Activated CD4-positive, alpha-beta T cell treated with anti-CD3 and anti-CD28 coated beads, Interleukin-2, Interleukin-6, amounts not matched to agents 100 ng/mL and 50 ng/mL, durations not matched to agents 16 hours and 8 hours (primary cell): ENCODE measurements at regions not wholly inside any gene's neighbourhood (a gene's known extent, or its start where the extent isn't known, plus 50 kb on each side); places are given as distances from the start of the nearest gene placed in this dataset.

Experiments
- DNase-seq: peaks from one replicate; pipeline ENCODE4 v3.0.0-alpha.2; 2020

GRCh38 chr1:218835609-218836008, 338.1 kb upstream of the LYPLAL1 start:
- no peak for DNase-seq

DNA sequence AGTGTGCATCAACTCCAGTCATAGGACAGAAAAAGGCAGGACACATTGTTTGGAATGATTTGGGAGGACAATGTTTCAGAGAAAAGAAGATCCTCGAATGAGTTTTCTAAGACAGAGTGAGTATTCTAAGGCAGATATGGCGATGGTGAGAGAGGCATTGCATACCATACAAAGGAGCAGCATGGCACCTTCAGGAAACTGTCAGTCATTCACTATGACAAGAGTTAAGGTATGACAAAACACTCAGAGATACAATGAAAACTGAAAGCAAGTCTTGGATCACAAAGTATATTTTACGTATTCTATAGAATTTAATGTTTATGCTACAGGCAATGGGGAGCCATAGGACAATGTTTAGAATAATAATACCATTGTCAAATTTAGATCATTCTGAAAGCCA, 337.4 kb upstream of the LYPLAL1 start:
- DNase-seq: no peak

DNA sequence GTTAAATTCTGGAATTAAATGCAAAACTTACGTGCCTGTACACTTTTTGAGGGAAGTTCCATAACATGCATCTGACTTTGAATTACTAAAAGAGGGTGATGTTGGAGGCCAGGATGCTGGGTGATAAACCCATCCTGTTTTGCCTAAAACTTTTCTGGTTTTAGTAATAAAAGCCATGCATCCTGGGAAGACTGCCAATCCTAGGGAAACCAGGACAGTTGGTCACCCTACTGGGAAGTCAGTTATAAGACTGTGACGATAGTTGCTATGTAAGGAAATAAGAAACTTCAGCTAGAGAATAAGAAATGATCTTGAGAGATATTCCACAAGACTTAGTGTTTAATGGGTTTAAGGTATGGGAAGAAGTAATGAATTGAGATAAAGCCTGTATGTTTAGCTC, 336.6 kb upstream of the LYPLAL1 start:
- DNase-seq: no peak

DNA sequence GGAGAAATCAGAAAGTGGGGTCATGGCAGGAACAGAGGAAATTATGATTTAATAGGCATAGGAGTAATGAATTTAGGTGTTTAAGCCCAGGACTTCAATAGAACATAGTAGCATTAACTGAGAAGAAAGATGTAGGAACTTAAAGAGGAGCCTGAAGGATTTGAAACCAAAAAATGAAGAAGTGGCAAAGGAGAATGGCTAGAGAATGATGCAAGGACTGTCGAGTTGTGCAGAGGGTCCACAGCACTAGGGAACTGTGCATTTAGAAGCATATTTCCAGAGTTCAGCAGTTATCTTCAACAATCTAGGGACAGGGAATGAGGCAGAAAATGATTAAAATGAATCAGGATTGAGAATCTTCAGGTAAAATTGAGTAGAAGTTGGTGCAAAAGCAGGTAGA, 328.1 kb upstream of the LYPLAL1 start:
- DNase-seq: no peak

DNA sequence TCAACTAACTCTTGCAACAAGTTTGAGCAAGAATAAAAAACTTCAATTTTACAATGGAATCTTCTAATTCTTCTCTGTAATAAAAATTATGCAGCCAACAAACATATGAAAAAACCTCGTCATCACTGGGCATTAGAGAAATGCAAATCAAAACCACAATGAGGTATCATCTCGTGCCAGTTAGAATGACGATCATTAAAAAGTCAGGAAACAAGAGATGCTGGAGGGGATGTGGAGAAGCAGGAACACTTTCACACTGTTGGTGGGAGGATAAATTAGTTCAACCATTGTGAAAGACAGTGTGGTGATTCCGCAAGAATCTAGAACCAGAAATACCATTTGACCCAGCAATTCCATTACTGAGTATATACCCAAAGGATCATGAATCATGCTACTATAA, 327.5 kb upstream of the LYPLAL1 start:
- no peak for DNase-seq

GRCh38 chr1:218847089-218847768, 326.4 kb upstream of the LYPLAL1 start:
- DNase-seq: no peak

GRCh38 chr1:218848009-218848408, 325.7 kb upstream of the LYPLAL1 start:
- DNase-seq: no peak

DNA sequence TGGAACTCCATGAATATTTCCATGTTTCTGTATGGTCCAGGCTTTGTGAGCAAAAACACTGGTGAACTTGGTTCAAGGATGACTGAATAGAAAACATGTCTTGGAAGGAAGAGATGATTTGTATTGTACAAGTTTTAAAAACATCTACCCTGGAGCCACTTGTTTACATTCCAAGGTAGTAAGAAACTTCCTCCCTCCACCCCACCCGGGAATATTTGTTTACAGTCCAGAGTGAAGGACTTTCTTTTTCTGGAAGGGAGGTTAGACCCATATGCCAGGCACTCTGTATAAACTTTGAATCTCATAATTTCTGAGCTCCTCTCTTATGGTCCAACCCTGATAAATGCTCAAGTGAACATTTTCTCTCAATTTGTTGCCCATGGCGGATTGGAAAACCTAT, 323.3 kb upstream of the LYPLAL1 start:
- DNase-seq: no peak

GRCh38 chr1:218851586-218851985, 322.1 kb upstream of the LYPLAL1 start:
- DNase-seq: no peak

DNA sequence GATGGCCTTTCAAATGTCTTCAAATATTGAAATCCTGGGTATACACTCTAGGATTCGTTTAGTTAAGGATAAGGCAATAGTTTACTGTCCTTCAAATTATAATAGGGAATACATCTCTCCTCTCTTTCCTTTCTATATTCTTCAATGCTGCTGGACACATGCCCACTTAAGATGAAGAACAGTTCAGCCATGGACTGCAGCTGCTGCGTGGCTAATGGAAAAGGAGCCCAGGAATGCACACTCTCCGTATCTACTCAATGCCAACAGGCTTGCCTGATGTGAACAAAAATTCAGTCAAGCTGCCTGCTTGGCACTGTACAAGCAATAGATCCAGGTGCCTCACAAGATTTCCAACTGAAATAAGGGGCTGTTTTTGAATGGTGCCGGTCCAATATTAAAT, 321.2 kb upstream of the LYPLAL1 start:
- DNase-seq: no peak

GRCh38 chr1:218863987-218864386, 309.7 kb upstream of the LYPLAL1 start:
- DNase-seq: no peak

GRCh38 chr1:218865591-218865990, 308.1 kb upstream of the LYPLAL1 start:
- DNase-seq: no peak

DNA sequence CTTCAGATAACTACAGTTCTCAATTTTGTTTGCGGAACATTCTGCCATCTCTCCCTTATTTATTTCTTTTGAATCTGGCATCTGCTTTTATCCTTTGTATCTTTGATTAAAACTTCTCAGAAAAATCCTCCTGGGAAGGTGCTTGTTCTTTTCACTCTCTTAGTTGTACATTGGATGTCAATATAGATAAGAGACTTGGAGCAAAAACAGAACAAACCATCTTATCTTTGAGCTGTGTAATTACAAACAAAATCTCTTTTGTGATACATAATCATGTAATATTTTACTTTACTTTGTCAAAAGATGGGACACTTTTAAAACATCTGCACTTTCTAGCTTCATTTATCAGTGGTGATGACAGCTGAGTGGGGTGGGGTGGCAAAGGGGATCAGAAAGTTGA, 307.2 kb upstream of the LYPLAL1 start:
- no peak for DNase-seq

- DNase-seq: no peak
Measured at GRCh38 chr1:218867066-218867465, 306.6 kb upstream of the LYPLAL1 start.

GRCh38 chr1:218867941-218868626, 305.6 kb upstream of the LYPLAL1 start:
- no peak for DNase-seq

DNA sequence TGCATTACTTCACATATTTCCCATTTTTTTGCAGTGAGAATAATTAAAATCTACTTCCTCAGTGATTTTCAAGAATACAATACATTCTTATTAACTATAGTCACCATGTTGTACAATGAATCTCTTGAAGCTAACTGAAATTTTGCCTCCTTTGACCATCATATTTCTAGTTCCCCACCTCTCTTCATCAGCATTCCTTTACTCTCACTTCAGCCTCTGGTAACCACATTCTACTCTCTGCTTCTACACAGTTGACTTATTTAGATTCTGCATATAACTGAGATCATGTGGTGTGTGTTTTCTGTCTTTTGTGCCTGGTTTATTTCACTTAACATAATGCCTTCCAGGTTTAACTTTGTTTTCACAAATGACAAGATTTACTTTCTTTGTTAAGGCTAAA, 304.4 kb upstream of the LYPLAL1 start:
- DNase-seq: no peak

- DNase-seq: no peak
Measured at GRCh38 chr1:218872026-218872425, 301.7 kb upstream of the LYPLAL1 start.

- no peak for DNase-seq
Measured at GRCh38 chr1:218872928-218873327, 300.8 kb upstream of the LYPLAL1 start.

GRCh38 chr1:218874313-218874712, 299.4 kb upstream of the LYPLAL1 start:
- peak; percentile 5 for DNase-seq

- DNase-seq: no peak
Measured at GRCh38 chr1:218874801-218875400, 298.8 kb upstream of the LYPLAL1 start.

DNA sequence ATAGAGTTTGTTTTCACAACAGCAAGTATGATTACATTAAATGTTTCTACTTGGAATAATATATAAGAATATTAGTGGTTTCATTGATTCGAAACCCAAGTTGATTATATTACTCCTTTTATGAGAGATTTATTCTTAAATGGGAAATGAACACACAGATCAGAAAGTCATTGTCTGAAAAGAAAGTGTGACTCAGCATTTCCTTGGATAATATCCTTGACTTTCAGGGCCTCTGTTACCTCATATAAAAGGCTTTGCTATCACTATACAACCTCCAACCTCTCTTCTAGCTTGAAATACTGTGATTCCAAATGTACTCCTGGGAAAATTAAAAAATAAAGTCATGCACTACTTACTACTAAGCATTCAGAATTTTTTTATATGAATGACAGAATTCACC, 295.3 kb upstream of the LYPLAL1 start:
- DNase-seq: no peak

DNA sequence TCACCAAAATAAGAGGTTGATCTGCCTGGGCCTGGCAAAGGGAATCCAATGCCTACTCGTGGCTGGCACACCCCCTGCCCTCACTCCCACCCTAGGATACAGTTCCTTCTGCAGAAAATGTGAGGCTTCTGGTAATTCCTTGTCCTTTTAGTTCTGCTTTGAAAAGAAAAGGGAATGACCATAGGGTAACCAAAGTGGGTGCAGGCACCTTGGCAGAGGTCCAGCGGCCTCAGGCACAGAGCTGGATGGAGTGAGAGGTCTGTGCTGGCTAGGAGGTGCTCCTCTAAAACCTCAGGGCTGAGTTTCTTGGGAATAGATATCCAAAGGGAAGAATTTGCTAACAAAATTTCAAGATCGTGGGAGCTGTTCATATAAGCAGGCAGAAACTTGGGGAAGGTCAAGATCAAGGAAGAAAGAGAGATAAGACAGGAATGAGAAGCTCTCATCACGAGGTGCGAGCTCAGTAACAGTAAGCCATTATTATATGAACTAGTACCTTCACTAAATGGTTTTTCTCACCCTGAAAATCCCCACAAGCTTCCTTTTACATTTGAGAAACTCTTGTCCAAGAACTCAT, 293.1 kb upstream of the LYPLAL1 start:
- no peak for DNase-seq

- DNase-seq: no peak
Measured at GRCh38 chr1:218882454-218882853, 291.2 kb upstream of the LYPLAL1 start.
